HuH-7 (cell line): ENCODE measurements at regions not wholly inside any gene's neighbourhood (a gene's known extent, or its start where the extent isn't known, plus 50 kb on each side); places are given as distances from the start of the nearest gene placed in this dataset.

ENCODE experiments used
- DNase-seq: peaks from one replicate; pipeline ENCODE4 v3.0.0; 2011; ENCODE audit warnings: low spot score

GRCh38 chr3:21140785-21141184, 610.2 kb downstream of the ZNF385D start:
- no peak for DNase-seq

DNA sequence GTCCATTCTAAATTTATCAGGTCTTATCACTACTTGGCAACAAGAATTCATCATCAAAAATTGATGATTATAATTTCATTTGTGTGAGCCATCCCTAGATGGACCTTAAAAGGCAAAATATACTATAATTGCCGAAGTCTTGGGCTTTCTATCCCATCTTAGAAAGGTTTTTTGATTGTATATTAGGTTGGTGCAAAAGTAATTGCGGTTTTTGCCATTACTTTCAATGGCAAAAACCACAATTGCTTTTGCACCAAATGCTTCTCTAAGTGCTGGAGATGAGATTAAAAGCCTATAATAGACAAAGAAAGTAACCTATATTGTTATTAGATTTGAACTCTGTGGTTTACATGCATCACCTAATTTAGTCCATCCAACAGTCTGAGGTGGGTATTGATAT, 612.9 kb downstream of the ZNF385D start:
- no peak for DNase-seq

GRCh38 chr3:21132896-21133295, 618.1 kb downstream of the ZNF385D start:
- DNase-seq, result no peak

DNA sequence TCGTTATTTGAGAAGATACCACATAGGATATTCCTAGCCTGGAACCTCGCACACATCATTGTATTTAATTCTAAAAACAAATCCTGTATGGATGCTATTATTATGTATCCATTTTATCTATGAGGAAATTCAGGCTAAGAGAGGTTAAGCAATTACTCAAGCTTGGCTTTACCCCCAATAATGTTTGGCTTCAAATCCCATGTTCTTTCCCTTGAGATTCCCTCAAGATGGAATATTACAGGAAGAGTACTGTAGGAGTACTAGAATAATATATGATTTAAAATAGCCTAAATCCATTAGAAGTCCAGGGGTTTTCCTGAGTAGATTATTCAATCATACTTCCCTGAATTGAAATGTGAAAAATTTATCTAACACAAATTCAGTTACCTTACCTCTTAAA, 630.2 kb downstream of the ZNF385D start:
- DNase-seq, result no peak

- DNase-seq, result no peak
Observed at GRCh38 chr3:21117370-21117769, 633.6 kb downstream of the ZNF385D start.

GRCh38 chr3:21109056-21109455, 642.0 kb downstream of the ZNF385D start:
- no peak for DNase-seq

DNA sequence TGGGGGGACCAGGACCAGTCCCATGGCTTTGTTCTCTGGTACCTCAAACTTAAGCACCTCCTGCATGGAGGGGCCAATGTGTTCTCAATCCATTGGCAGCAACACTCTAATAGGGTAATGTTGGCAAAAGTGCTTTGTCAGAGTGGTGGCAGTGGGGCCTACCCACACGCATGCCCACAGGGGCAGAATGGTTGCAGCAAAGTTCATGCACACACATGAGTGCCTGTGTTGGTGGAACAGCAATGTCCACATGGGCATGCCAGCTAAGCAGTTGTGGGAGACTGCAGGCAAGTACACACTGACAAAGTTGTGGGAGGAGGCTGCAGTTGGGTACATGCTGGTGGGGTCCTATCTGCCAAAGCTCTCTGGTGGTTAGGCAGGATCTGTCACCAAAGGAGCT, 645.2 kb downstream of the ZNF385D start:
- DNase-seq, result no peak

DNA sequence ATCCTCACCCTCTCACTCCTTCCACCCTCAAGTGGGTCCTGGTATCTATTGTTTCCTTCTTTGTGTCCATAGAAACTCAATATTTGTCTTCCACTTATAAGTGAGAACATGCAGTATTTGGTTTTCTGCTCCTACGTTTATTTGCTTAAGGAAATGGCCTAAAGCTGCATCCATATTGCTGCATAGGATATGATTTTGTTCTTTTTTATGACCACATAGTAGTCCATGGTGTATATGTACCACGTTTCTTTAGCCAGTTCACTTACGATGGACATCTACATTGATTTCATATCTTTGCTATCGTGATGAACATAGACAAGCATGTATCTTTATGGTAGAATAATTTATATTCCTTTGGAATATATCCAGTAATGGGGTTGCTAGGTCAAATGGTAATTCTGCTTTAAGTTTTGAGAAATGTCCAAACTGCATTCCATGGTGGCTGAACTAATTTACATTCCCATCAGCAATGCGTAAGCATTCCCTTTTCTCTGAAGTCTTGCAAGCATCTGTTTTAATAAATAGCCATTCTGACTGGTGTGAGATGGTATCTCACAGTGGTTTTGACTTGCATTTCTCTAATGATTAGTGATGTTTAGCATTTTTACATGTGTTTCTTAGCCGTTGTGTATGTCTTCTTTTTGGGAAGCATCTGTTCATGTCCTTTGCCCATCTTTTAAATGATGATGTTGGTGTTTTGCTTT, 650.2 kb downstream of the ZNF385D start:
- DNase-seq, result no peak

- no peak for DNase-seq
Observed at GRCh38 chr3:21094686-21095085, 656.3 kb downstream of the ZNF385D start.

GRCh38 chr3:21073561-21073960, 677.4 kb downstream of the ZNF385D start:
- no peak for DNase-seq

DNA sequence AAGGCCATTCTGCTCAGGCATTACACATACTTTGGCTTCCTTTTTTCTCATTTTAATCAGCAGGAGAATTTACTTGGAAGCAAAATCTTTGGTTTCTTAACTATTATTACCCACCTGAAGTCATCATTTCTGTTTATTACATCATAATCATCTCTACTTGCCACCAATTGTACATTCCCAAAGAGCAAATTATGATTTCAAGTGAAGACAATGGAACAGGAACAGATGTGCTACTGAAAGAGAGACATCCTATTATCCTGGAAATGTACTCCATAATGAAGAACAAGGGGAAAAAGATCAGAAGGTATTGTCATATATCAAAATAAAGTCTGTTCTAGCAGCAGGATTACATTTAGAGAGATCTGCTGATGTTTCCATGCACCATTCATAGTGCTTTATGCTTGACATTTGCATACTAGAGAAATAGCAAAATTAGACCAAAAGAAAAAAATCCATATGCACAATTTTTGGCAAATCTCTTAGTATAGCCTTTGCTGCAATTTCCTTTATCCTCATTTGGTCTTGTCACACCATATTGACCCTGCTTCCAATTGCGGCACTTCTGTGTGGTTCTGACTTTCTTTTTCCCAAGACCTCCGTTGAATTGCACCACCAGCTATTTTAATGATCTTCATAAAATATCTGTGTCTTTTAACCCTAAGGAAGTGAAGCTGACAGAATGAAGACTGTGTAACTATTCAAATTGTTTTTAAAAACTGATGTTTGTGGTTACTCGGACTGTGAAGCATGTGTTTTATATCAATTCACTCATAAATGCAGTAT, 683.8 kb downstream of the ZNF385D start:
- DNase-seq, result no peak

DNA sequence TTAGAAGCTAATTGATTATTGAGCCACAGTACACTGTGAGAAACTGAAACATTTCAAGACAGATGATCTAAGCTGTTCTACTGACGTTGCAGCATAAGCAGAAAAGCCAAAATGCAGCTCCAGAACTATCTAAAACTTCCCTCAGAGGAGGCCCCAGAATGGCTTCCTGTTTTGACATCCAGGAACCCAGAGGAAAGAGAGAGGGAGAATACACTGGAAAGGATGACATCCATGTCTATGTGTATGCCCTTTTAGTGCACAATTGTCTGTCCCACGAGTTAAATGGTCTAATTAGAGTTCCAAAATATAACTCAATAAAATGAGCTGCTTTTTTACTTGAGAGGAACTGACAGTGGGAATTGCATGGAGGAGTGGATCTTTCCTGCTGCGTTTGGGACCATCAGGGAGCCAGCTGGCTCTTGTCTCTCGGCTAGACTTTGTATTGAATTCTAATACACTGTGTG, 688.1 kb downstream of the ZNF385D start:
- no peak for DNase-seq

- DNase-seq, result no peak
Observed at GRCh38 chr3:21059404-21059803, 691.6 kb downstream of the ZNF385D start.

DNA sequence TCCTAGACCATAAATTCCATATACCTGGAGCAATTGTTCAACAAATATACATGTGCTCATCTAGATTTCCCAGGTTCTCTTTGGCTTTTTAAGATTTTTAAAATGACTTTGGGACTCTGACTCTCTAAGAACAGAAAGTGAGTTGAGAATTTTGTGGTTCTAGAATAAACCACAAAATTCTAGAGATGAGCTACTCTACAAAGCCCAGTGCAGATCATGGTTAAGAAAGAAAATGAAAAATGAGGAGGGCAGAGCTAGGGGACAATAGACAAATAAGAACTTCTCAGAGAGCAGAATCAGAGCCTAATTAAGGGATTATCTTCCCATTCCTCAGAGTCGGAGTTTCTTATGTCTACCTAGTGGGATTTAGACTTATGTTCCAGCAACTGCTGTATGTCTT, 694.7 kb downstream of the ZNF385D start:
- no peak for DNase-seq

GRCh38 chr3:21055015-21055414, 696.0 kb downstream of the ZNF385D start:
- DNase-seq, result no peak

DNA sequence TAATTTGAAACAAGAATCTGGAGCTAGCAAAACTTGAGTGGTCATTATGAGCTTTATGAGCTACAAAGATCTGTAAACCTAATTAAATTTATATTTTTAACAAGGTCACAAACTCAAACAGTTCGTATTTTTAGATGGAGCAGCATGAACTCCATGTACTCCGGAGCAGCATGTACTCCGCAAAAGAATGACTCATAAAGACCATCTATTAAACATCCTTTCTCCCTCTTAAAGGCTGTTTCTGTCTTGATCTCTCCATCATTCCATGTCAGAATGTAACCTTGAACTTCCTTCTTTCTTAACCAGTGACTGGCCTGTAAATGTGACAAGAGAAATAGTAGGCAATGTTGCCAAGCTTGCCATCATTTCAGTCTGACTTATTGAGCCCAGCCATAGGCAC, 696.9 kb downstream of the ZNF385D start:
- DNase-seq, result no peak

GRCh38 chr3:21049334-21050062, 701.5 kb downstream of the ZNF385D start:
- no peak for DNase-seq

DNA sequence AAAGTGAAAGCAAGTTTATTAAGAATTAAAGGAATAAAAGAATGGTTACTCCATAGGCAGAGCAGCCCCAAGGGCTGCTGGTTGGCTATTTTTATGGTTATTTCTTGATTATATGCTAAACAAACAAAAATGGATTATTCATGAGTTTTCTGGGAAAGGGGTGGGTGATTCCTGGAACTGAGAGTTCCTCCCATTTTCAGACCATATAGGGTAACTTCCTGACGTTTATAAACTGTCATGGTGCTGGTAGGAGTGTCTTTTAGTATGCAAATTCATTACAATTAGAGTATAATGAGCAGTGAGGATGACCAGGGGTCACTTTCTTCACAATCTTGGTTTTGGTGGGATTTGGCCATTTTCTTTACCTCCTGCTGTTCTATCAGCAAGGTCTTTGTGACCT, 707.9 kb downstream of the ZNF385D start:
- DNase-seq, result no peak

GRCh38 chr3:21042184-21042583, 708.8 kb downstream of the ZNF385D start:
- no peak for DNase-seq

- DNase-seq, result no peak
Observed at GRCh38 chr3:21041621-21042020, 709.4 kb downstream of the ZNF385D start.

DNA sequence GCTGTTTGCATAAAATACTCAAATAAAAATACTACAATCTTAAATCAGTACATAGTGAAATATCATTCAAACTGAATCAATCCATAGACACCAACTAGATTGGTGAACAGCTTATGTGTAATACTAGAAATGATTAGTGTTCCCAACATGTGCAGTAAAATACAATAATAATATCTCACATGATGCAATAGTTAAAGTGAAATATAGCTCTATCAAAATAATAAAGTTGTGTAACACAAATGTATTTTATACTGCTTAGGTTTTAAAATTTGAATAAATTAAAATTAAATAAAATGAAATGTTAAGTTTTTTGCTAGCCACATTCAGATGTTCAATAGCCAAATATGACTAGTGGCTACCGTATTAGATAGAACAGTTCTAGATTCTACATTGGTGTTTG, 714.1 kb downstream of the ZNF385D start:
- no peak for DNase-seq

DNA sequence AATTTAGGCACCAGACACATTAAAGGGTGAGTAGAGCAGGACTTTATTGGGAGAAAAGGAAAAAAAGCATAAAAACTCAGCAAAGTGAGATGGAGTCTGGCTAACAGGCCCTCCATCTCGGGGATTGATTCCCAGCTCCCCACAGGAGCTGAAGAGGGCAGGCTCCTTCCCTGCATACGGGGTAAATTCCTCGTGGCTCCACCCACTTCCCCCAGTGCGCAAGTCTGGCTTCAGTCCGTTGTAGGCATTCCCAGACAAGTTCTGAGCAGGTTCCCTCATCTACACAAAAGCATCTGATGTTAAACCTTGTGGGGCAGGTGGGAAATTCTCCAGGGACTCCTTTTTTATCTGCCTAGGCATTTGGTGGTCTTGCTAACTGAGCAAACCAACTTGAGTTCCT, 722.6 kb downstream of the ZNF385D start:
- no peak for DNase-seq

- no peak for DNase-seq
Observed at GRCh38 chr3:21024563-21024962, 726.4 kb downstream of the ZNF385D start.
